Skin epidermis (tissue), 12 donors: ENCODE measurements at regions not wholly inside any gene's neighbourhood (a gene's known extent, or its start where the extent isn't known, plus 50 kb on each side); places are given as distances from the start of the nearest gene placed in this dataset.
A peak's percentile ranks its signal among the peaks of the same experiment; 100 is the strongest.

Source experiments
- H3K27ac ChIP-seq, 21 experiments: fragments of 200-600 bp; sonication (generic) in 11 of 21; one replicate each; pipeline ENCODE4 v1.5.0; 2020; ENCODE audit warnings: mild to moderate bottlenecking in 3 of 21, inconsistent platforms in 2 of 21, moderate library complexity in 2 of 21
- H3K4me3 ChIP-seq, 7 experiments: fragments of 200-600 bp; sonication (generic) in 2 of 7; one replicate each; pipeline ENCODE4 v1.5.0; 2020; ENCODE audit warnings: inconsistent platforms in 2 of 7, mild to moderate bottlenecking in 2 of 7, moderate library complexity in 1 of 7

GRCh38 chrX:69238114-69238886 lies 73.0 kb upstream of the PJA1 start:
- no peak overlapping the region for H3K27ac ChIP-seq

GRCh38 chrX:69237236-69237635 lies 72.0 kb upstream of the PJA1 start:
- Histone ChIP-seq H3K27ac (no peak overlapping the region), H3K4me3 (no peak overlapping the region)

More at GRCh38 chrX:69238114-69238886, 73.0 kb upstream of the PJA1 start:
- no peak overlapping the region for H3K4me3 ChIP-seq

GRCh38 chrX:69236641-69237040 lies 71.4 kb upstream of the PJA1 start:
- no peak overlapping the region for H3K4me3 ChIP-seq
- H3K27ac ChIP-seq: no peak overlapping the region

GRCh38 chrX:69234624-69235023 lies 69.4 kb upstream of the PJA1 start:
- H3K27ac ChIP-seq: no peak overlapping the region

GRCh38 chrX:69232945-69233344 lies 67.7 kb upstream of the PJA1 start:
- H3K27ac ChIP-seq: no peak overlapping the region
- H3K4me3 ChIP-seq: no peak overlapping the region

More at GRCh38 chrX:69234624-69235023, 69.4 kb upstream of the PJA1 start:
- no peak overlapping the region for H3K4me3 ChIP-seq

GRCh38 chrX:69231903-69232302 lies 66.7 kb upstream of the PJA1 start:
- Histone ChIP-seq H3K27ac (no peak overlapping the region), H3K4me3 (no peak overlapping the region)

GRCh38 chrX:69229436-69229835 lies 64.2 kb upstream of the PJA1 start:
- Histone ChIP-seq H3K27ac (no peak overlapping the region), H3K4me3 (no peak overlapping the region)

GRCh38 chrX:69228732-69229131 lies 63.5 kb upstream of the PJA1 start:
- H3K4me3 ChIP-seq: no peak overlapping the region
- H3K27ac ChIP-seq: no peak overlapping the region

- Histone ChIP-seq H3K4me3 (no peak overlapping the region), H3K27ac (no peak overlapping the region)
These were observed 61.4 kb upstream of the PJA1 start for GRCh38 chrX:69226459-69227158.

GRCh38 chrX:69222103-69223090 lies 57.1 kb upstream of the PJA1 start:
- H3K27ac ChIP-seq: no peak overlapping the region

GRCh38 chrX:69221239-69222102 lies 56.2 kb upstream of the PJA1 start:
- Histone ChIP-seq H3K4me3 (no peak overlapping the region), H3K27ac (no peak overlapping the region)

More at GRCh38 chrX:69222103-69223090, 57.1 kb upstream of the PJA1 start:
- H3K4me3 ChIP-seq: no peak overlapping the region

GRCh38 chrX:69218407-69218997 lies 53.2 kb upstream of the PJA1 start:
- H3K4me3 ChIP-seq: no peak overlapping the region
- H3K27ac ChIP-seq: no peak overlapping the region

GRCh38 chrX:69216911-69217310 lies 51.7 kb upstream of the PJA1 start:
- H3K4me3 ChIP-seq: no peak overlapping the region
- H3K27ac ChIP-seq: peak overlapping the region in 1 of 21 experiments; percentile 14

GRCh38 chrX:69216446-69216845 lies 51.2 kb upstream of the PJA1 start:
- H3K27ac ChIP-seq: no peak overlapping the region
- no peak overlapping the region for H3K4me3 ChIP-seq

- Histone ChIP-seq H3K4me3 (no peak overlapping the region), H3K27ac (no peak overlapping the region)
These were observed 50.1 kb upstream of the PJA1 start for GRCh38 chrX:69215161-69215875.
